ENCODE measurements at regions not wholly inside any gene's neighbourhood (a gene's known extent, or its start where the extent isn't known, plus 50 kb on each side); places are given as distances from the start of the nearest gene placed in this dataset.

- TF ChIP-seq CTCF (IDR thresholded peaks at IDR 0.05) (no peak), POLR2AphosphoS5 (IDR thresholded peaks at IDR 0.05; ENCODE audit: insufficient read depth in 1 of 2, low read depth in 1 of 2) (no peak), POLR2A (IDR thresholded peaks at IDR 0.05) (no peak)
Measured at GRCh38 chr2:238554468-238555315, 128.0 kb downstream of the ASB1 start.

All from vagina (tissue), 2 donors.